Breast epithelium (tissue), 3 donors: ENCODE measurements at regions not wholly inside any gene's neighbourhood (a gene's known extent, or its start where the extent isn't known, plus 50 kb on each side); places are given as distances from the start of the nearest gene placed in this dataset.

Experiments
- POLR2AphosphoS5 ChIP-seq, 3 donors: sonication (generic); formaldehyde crosslinking; IDR thresholded peaks; one replicate each; pipeline ENCODE4 v1.6.1; 2017; ENCODE audit warnings: antibody characterized with exemption in 3 of 3
- TF ChIP-seq, protein P1 (sequence below), 3 donors: fragments of 450-650 bp; IDR thresholded peaks; one replicate each; pipeline ENCODE4 v1.5.1; 2016 to 2017; ENCODE audit warnings: antibody characterized with exemption in 3 of 3, mild to moderate bottlenecking in 3 of 3, moderate library complexity in 3 of 3

DNA sequence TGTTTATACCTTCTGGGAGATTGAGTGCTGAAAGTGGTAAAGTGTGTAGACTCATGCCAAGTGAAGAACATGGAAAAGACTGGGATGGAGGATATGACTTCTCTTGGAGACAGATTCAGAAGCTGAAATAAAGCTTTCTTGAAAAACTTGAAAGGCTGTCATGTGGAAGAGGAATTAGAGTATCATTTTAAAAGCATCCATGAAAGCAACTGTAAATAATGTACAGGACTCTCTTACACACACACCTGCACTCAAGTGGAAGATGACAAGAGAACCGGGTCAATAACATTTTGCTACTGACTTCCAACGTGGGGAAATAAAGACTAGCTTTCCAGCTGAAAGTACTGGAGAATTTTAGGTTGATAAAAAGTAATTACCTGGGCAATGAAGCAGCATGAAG, 658.2 kb downstream of the TDRD15 start:
- TF ChIP-seq, protein P1, sequence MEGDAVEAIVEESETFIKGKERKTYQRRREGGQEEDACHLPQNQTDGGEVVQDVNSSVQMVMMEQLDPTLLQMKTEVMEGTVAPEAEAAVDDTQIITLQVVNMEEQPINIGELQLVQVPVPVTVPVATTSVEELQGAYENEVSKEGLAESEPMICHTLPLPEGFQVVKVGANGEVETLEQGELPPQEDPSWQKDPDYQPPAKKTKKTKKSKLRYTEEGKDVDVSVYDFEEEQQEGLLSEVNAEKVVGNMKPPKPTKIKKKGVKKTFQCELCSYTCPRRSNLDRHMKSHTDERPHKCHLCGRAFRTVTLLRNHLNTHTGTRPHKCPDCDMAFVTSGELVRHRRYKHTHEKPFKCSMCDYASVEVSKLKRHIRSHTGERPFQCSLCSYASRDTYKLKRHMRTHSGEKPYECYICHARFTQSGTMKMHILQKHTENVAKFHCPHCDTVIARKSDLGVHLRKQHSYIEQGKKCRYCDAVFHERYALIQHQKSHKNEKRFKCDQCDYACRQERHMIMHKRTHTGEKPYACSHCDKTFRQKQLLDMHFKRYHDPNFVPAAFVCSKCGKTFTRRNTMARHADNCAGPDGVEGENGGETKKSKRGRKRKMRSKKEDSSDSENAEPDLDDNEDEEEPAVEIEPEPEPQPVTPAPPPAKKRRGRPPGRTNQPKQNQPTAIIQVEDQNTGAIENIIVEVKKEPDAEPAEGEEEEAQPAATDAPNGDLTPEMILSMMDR (IDR thresholded peaks at IDR 0.05), result no peak
- TF ChIP-seq POLR2AphosphoS5 (IDR thresholded peaks at IDR 0.05), result no peak
